A673 (cell line): ENCODE measurements at regions not wholly inside any gene's neighbourhood (a gene's known extent, or its start where the extent isn't known, plus 50 kb on each side); places are given as distances from the start of the nearest gene placed in this dataset.

Experiments
- BruUV-seq: library from RNA; stranded (reverse); fragments of 400-500 nt; replicated peaks from 2 replicates; lab custom pipeline; 2021; lab: Mats Ljungman, UMichigan
- CTCF ChIA-PET: fragments of 300-600 bp; sonication (Branson Sonifier 250); formaldehyde crosslinking; loops from one replicate; lab custom pipeline; 2022; ENCODE audit warnings: antibody characterized with exemption; lab: Charles Lee
- POLR2A ChIA-PET: fragments of 300-600 bp; sonication (Branson Sonifier 250); formaldehyde crosslinking; loops from one replicate; lab custom pipeline; 2022; ENCODE audit warnings: antibody characterized with exemption; ENCODE audit not compliant: low non-redundant PET; lab: Charles Lee
- DNase-seq: peaks from one replicate; pipeline ENCODE4 v3.0.0-alpha.2; 2015; ENCODE audit warnings: low spot score
- H3K27ac ChIP-seq: fragments of 200-600 bp; sonication (generic); 2 replicates; pipeline ENCODE4 v1.5.1; 2016; ENCODE audit warnings: mixed run types, low read depth, mild to moderate bottlenecking, mixed read lengths, antibody characterized with exemption, low read length; ENCODE audit not compliant: poor library complexity, severe bottlenecking
- H3K27me3 ChIP-seq: fragments of 200-600 bp; sonication (generic); replicated peaks from 2 replicates; pipeline ENCODE4 v1.6.1; 2017; ENCODE audit warnings: mixed run types, low read depth, mild to moderate bottlenecking, mixed read lengths, antibody characterized with exemption, low read length; ENCODE audit not compliant: insufficient read depth, poor library complexity
- H3K36me3 ChIP-seq: fragments of 200-600 bp; sonication (generic); 2 replicates; pipeline ENCODE4 v1.6.1; 2016; ENCODE audit warnings: mixed run types, mild to moderate bottlenecking, mixed read lengths, antibody characterized with exemption, low read length; ENCODE audit not compliant: insufficient read depth, poor library complexity, severe bottlenecking
- H3K4me1 ChIP-seq: fragments of 200-600 bp; sonication (generic); 2 replicates; pipeline ENCODE4 v1.6.1; 2017; ENCODE audit warnings: mixed run types, mild to moderate bottlenecking, mixed read lengths, antibody characterized with exemption, low read length; ENCODE audit not compliant: insufficient read depth, poor library complexity, severe bottlenecking
- H3K4me3 ChIP-seq: fragments of 200-600 bp; sonication (generic); 2 replicates; pipeline ENCODE4 v1.5.1; 2016; ENCODE audit warnings: low read depth, mixed run types, mild to moderate bottlenecking, mixed read lengths, low read length; ENCODE audit not compliant: poor library complexity, severe bottlenecking
- H3K9me3 ChIP-seq: fragments of 200-600 bp; sonication (generic); 2 replicates; pipeline ENCODE4 v1.6.1; 2016; ENCODE audit warnings: mixed run types, low read depth, mild to moderate bottlenecking, mixed read lengths, antibody characterized with exemption, low read length; ENCODE audit not compliant: poor library complexity, severe bottlenecking
- EZH2 ChIP-seq: fragments of 200-600 bp; sonication (generic); IDR thresholded peaks from 2 replicates; pipeline ENCODE4 v1.6.1; 2017; ENCODE audit warnings: borderline replicate concordance, low read depth, mild to moderate bottlenecking, mixed read lengths, antibody characterized with exemption, low read length; ENCODE audit not compliant: poor library complexity, severe bottlenecking
- intact Hi-C: fragments of 100-400 bp; cut with micrococcal nuclease; formaldehyde crosslinking; loops from one replicate; pipeline ENCODE4 v1.10.0; 2022; ENCODE audit not compliant: unreplicated experiment
- TF ChIP-seq, protein P1 (sequence below): fragments of 300-800, 200-600 bp; sonication (generic); conservative IDR thresholded peaks from 2 replicates; pipeline ENCODE4 v1.5.1; 2017; ENCODE audit warnings: low read depth, mild to moderate bottlenecking, antibody characterized with exemption, low read length, moderate library complexity, mixed read lengths

DNA sequence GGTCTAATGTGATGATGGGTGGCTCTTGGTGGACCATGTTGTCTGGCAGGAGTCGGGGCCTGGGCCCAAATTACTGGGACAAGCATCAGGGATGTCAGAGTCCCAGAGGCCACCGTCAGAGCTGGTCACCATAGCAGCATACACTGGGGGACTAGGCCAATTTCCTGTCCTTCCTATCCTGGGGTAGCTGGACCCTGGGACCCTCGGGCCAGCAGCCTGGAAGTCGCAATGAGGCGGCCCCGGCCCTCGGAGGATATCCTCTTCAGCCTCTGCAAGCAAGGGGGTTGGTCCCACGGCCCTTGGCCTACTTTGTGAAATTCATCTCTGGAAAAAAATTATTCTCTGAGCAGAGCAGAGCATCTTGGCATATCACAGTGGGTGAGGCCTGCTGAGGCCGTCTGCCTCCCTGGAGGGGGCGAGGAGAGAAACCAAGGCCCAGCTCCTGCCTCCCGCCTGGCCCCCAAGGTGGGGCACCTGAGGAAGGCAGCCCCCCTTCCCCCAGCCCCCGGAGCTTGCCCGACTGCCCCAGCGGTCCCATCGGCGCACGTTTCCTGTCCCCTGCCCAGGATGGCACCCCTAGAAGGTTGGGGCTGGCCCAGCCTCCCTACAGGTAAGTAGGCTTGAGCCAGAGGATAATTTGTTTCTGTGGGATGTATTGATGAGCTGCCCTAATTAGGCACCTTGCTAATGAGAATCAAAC lies 135.0 kb upstream of the MYL2 start:
- TF ChIP-seq, protein P1, sequence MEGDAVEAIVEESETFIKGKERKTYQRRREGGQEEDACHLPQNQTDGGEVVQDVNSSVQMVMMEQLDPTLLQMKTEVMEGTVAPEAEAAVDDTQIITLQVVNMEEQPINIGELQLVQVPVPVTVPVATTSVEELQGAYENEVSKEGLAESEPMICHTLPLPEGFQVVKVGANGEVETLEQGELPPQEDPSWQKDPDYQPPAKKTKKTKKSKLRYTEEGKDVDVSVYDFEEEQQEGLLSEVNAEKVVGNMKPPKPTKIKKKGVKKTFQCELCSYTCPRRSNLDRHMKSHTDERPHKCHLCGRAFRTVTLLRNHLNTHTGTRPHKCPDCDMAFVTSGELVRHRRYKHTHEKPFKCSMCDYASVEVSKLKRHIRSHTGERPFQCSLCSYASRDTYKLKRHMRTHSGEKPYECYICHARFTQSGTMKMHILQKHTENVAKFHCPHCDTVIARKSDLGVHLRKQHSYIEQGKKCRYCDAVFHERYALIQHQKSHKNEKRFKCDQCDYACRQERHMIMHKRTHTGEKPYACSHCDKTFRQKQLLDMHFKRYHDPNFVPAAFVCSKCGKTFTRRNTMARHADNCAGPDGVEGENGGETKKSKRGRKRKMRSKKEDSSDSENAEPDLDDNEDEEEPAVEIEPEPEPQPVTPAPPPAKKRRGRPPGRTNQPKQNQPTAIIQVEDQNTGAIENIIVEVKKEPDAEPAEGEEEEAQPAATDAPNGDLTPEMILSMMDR, result no peak
- no peak for TF ChIP-seq EZH2
- Histone ChIP-seq H3K4me3 (no peak overlapping the region), H3K27ac (peak overlapping the region; percentile 21), H3K36me3 (no peaks in the 10 kb centered on the region), H3K9me3 (no peaks in the 10 kb centered on the region), H3K27me3 (no peaks in the 10 kb centered on the region), H3K4me1 (peaks cover 23% of the 10 kb centered on the region)
- DNase-seq, result no peak
- intact Hi-C loops, result no loop called here
- CTCF ChIA-PET, result no interaction called here
- BruUV-seq, result no TSS peak
- POLR2A ChIA-PET, result no interaction called here

DNA sequence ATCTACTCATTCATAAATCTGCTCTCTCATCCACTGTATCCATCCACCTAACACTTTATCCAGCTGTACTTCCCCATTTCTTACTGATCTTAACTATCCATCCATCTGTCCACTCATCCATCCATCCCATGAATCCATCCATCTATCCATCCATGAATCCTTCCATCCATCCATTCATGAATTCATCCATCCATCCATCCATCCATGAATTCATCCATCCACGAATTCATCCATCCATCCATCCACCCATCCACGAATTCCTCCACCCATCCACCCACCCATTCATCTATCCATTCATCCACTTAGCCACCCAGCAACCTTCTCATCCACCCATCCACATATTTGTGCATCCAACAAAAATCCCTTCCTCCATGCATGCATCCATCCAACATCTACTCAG lies 128.6 kb upstream of the MYL2 start:
- Histone ChIP-seq H3K27me3 (no peaks in the 10 kb centered on the region), H3K27ac (no peak overlapping the region), H3K36me3 (no peaks in the 10 kb centered on the region), H3K4me3 (no peak overlapping the region), H3K4me1 (no peaks in the 10 kb centered on the region), H3K9me3 (no peaks in the 10 kb centered on the region)
- no peak for TF ChIP-seq EZH2
- TF ChIP-seq, protein P1, result no peak
- intact Hi-C loops, result no loop called here
- no peak for DNase-seq
- no TSS peak for BruUV-seq
- CTCF ChIA-PET, result no interaction called here
- POLR2A ChIA-PET, result no interaction called here

DNA sequence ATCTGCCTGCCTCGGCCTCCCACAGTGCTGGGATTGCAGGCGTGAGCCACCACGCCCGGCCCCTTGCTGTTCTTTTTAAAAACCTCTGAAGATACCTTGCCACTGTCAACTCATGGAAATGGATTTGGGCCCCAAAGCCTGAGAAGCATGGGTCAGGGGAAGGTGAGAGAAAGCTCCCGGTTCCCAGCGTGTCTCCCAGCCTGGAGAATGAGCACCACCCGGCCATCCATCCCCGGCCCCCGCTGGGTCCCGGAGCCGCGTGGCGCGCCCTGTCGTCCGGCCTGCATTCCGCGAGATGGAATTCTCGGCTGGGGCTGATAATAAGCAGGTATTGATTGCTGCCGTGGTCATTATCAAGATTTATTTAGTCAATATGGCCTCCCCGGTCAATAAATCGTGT lies 126.5 kb upstream of the MYL2 start:
- no peaks in the 10 kb centered on the region for H3K36me3 ChIP-seq
- intact Hi-C loops, result no loop called here
- ChIA-PET CTCF (no interaction called here), POLR2A (no interaction called here)
- no peaks in the 10 kb centered on the region for H3K9me3 ChIP-seq
- no peak overlapping the region for H3K4me3 ChIP-seq
- no peak for DNase-seq
- BruUV-seq, result no TSS peak
- no peak for TF ChIP-seq EZH2
- TF ChIP-seq, protein P1, result no peak
- no peaks in the 10 kb centered on the region for H3K4me1 ChIP-seq
- H3K27me3 ChIP-seq, result no peaks in the 10 kb centered on the region
- no peak overlapping the region for H3K27ac ChIP-seq
